ENCODE measurements at regions not wholly inside any gene's neighbourhood (a gene's known extent, or its start where the extent isn't known, plus 50 kb on each side); places are given as distances from the start of the nearest gene placed in this dataset.
A peak's percentile ranks its signal among the peaks of the same experiment; 100 is the strongest.
"Not testable (repeated sequence)": the region's sequence is repeated elsewhere in the genome, so short reads cannot be mapped to it uniquely, and the experiment has no call there.

- no peak overlapping the region for H3K27ac ChIP-seq (ENCODE audit: low read length)
- no peaks in the 10 kb centered on the region for H3K9me3 ChIP-seq (ENCODE audit: control insufficient read depth, low read depth, low read length)
- no peaks in the 10 kb centered on the region for H3K36me3 ChIP-seq (ENCODE audit: control insufficient read depth, insufficient read depth, low read length)
- DNase-seq = no peak
- no peaks in the 10 kb centered on the region for H3K27me3 ChIP-seq (ENCODE audit: control insufficient read depth, insufficient read depth, low read length)
- no peaks in the 10 kb centered on the region for H3K4me1 ChIP-seq (ENCODE audit: control insufficient read depth, insufficient read depth, low read length)
- WGBS (ENCODE audit: insufficient coverage, low lambda C conversion rate) = no CpG with 5 or more reads among the region's 2 CpGs
- no peak overlapping the region for H3K4me3 ChIP-seq (ENCODE audit: low read length)
These were observed 181.1 kb downstream of the SDHAF3 start for GRCh38 chr7:97298561-97298960.

DNA sequence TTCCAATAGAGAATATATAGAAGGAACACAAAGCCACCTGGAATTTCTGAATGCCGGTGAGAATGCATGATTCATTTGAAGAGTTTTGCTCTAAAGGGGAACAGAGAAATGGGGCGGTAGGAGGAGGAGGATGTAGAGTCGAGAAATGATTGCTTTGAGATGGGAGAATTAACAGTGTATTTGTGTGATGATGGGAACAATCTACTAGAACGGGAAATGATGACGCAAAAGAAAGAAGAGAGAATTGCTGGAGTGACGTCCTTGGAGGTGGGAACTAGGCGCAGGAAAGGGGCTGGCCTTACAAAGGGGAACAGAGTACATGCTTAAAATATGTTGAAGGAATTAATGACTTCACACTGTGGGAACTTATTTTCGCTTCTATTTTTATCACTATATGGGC is 188.1 kb downstream of the SDHAF3 start:
- H3K4me3 ChIP-seq (ENCODE audit: low read length) = no peak overlapping the region
- no peaks in the 10 kb centered on the region for H3K4me1 ChIP-seq (ENCODE audit: control insufficient read depth, insufficient read depth, low read length)
- H3K27me3 ChIP-seq (ENCODE audit: control insufficient read depth, insufficient read depth, low read length) = no peaks in the 10 kb centered on the region
- WGBS (ENCODE audit: insufficient coverage, low lambda C conversion rate) = 91% methylated on average over 6 of the region's 8 CpGs
- no peak overlapping the region for H3K27ac ChIP-seq (ENCODE audit: low read length)
- no peak for DNase-seq
- H3K36me3 ChIP-seq (ENCODE audit: control insufficient read depth, insufficient read depth, low read length) = no peaks in the 10 kb centered on the region
- no peaks in the 10 kb centered on the region for H3K9me3 ChIP-seq (ENCODE audit: control insufficient read depth, low read depth, low read length)

DNA sequence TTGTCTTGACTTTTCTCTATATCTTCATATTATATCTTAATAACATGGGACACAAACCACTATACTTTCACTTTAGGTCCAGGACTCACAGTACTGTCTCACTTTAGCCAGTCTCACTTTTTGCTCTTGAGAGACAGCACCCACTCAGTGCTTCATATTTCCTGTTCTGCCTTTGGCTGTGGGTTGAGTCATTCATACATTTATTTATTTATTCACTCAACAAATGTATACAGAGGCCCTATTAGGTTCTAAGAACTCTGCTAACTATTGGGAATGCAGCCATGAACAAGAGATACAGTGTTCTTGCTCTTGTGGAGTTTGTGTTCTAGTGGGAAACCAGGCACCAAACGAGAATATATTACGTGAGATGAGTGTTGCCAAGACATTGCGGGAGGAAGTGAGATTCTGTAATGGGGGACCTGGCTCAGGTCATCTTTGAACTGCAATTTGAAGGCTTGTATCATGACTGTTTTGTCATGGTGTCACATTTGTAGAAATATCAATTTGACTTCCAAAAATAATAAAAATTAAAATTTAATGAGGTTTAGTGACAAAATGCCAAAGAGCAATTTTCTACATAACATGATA is 190.1 kb downstream of the SDHAF3 start:
- no peaks in the 10 kb centered on the region for H3K36me3 ChIP-seq (ENCODE audit: control insufficient read depth, insufficient read depth, low read length)
- no peak overlapping the region for H3K4me3 ChIP-seq (ENCODE audit: low read length)
- no peaks in the 10 kb centered on the region for H3K27me3 ChIP-seq (ENCODE audit: control insufficient read depth, insufficient read depth, low read length)
- no peak for DNase-seq
- no peak overlapping the region for H3K27ac ChIP-seq (ENCODE audit: low read length)
- WGBS (ENCODE audit: insufficient coverage, low lambda C conversion rate) = 100% methylated on average over 1 of the region's 3 CpGs
- H3K9me3 ChIP-seq (ENCODE audit: control insufficient read depth, low read depth, low read length) = no peaks in the 10 kb centered on the region
- no peaks in the 10 kb centered on the region for H3K4me1 ChIP-seq (ENCODE audit: control insufficient read depth, insufficient read depth, low read length)

GRCh38 chr7:97313900-97314299 is 196.4 kb downstream of the SDHAF3 start:
- Histone ChIP-seq H3K4me1 (ENCODE audit: control insufficient read depth, insufficient read depth, low read length) (no peaks in the 10 kb centered on the region), H3K4me3 (ENCODE audit: low read length) (no peak overlapping the region), H3K27ac (ENCODE audit: low read length) (no peak overlapping the region), H3K36me3 (ENCODE audit: control insufficient read depth, insufficient read depth, low read length) (no peaks in the 10 kb centered on the region), H3K9me3 (ENCODE audit: control insufficient read depth, low read depth, low read length) (no peaks in the 10 kb centered on the region), H3K27me3 (ENCODE audit: control insufficient read depth, insufficient read depth, low read length) (no peaks in the 10 kb centered on the region)
- DNase-seq = no peak
- 38% methylated on average over 1 of the region's 4 CpGs for WGBS (ENCODE audit: insufficient coverage, low lambda C conversion rate)

DNA sequence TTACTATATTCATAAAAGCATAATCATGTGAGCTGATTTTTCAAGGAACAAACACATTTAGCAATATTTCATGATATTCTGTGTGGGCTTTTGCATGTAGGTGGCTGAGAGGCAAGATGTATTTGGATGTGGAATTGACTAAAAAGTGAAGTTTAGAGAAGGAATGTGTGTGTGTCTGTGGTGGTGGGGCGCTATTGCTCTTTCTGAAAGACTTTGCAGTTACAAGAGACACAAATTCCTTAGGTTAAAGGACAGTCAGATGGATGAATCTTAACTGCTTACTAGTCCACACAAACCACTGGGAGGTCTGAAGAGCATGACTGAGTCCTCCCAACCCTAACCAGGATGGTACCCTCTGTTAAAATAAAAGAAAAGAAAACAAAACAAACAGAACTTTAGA is 200.1 kb downstream of the SDHAF3 start:
- Histone ChIP-seq H3K4me3 (ENCODE audit: low read length) (no peak overlapping the region), H3K9me3 (ENCODE audit: control insufficient read depth, low read depth, low read length) (no peaks in the 10 kb centered on the region), H3K36me3 (ENCODE audit: control insufficient read depth, insufficient read depth, low read length) (no peaks in the 10 kb centered on the region), H3K4me1 (ENCODE audit: control insufficient read depth, insufficient read depth, low read length) (no peaks in the 10 kb centered on the region), H3K27me3 (ENCODE audit: control insufficient read depth, insufficient read depth, low read length) (no peaks in the 10 kb centered on the region), H3K27ac (ENCODE audit: low read length) (no peak overlapping the region)
- 60% methylated on average over 1 of the region's 1 CpG for WGBS (ENCODE audit: insufficient coverage, low lambda C conversion rate)
- no peak for DNase-seq

GRCh38 chr7:97329871-97330270 is 212.4 kb downstream of the SDHAF3 start:
- not testable (repeated sequence) for H3K9me3 ChIP-seq (ENCODE audit: control insufficient read depth, low read depth, low read length); H3K4me1 ChIP-seq (ENCODE audit: control insufficient read depth, insufficient read depth, low read length); H3K36me3 ChIP-seq (ENCODE audit: control insufficient read depth, insufficient read depth, low read length); H3K4me3 ChIP-seq (ENCODE audit: low read length); DNase-seq; H3K27me3 ChIP-seq (ENCODE audit: control insufficient read depth, insufficient read depth, low read length); H3K27ac ChIP-seq (ENCODE audit: low read length)
- WGBS (ENCODE audit: insufficient coverage, low lambda C conversion rate) = no CpG with 5 or more reads among the region's 9 CpGs

DNA sequence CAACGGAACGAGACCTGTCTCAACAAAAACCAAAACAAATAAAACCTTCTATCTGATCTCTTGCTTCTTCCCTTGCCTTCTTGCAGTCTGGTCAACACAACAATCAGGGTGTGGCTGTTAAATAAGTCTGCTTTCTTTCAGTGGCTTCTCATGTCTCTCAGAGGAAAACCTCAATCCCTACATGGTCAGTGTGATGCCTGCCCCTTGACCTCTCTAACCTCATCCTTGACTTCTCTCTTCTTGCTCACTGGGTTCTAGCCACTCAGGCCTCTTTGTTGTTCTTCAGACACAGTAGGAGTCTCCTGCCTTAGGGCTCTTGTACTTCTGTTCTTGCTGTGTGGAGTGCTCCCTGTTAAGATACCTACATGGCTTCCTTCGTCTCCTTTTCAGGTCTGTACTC is 220.4 kb downstream of the SDHAF3 start:
- no peak for DNase-seq
- WGBS (ENCODE audit: insufficient coverage, low lambda C conversion rate) = no CpG with 5 or more reads among the region's 3 CpGs
- no peaks in the 10 kb centered on the region for H3K9me3 ChIP-seq (ENCODE audit: control insufficient read depth, low read depth, low read length)

GRCh38 chr7:97342512-97342911 is 225.0 kb downstream of the SDHAF3 start:
- Histone ChIP-seq H3K27ac (ENCODE audit: low read length) (no peak overlapping the region), H3K4me1 (ENCODE audit: control insufficient read depth, insufficient read depth, low read length) (no peaks in the 10 kb centered on the region), H3K36me3 (ENCODE audit: control insufficient read depth, insufficient read depth, low read length) (no peaks in the 10 kb centered on the region), H3K4me3 (ENCODE audit: low read length) (no peak overlapping the region), H3K27me3 (ENCODE audit: control insufficient read depth, insufficient read depth, low read length) (peaks cover 4% of the 10 kb centered on the region), H3K9me3 (ENCODE audit: control insufficient read depth, low read depth, low read length) (no peaks in the 10 kb centered on the region)
- WGBS (ENCODE audit: insufficient coverage, low lambda C conversion rate) = 5% methylated on average over 3 of the region's 3 CpGs
- DNase-seq = peak; percentile 11 to 30

More for the DNA sequence above, 220.4 kb downstream of the SDHAF3 start:
- Histone ChIP-seq H3K27ac (ENCODE audit: low read length) (no peak overlapping the region), H3K27me3 (ENCODE audit: control insufficient read depth, insufficient read depth, low read length) (peaks cover 4% of the 10 kb centered on the region), H3K4me1 (ENCODE audit: control insufficient read depth, insufficient read depth, low read length) (no peaks in the 10 kb centered on the region), H3K4me3 (ENCODE audit: low read length) (no peak overlapping the region), H3K36me3 (ENCODE audit: control insufficient read depth, insufficient read depth, low read length) (no peaks in the 10 kb centered on the region)

- WGBS (ENCODE audit: insufficient coverage, low lambda C conversion rate) = no CpG with 5 or more reads among the region's 2 CpGs
- no peaks in the 10 kb centered on the region for H3K9me3 ChIP-seq (ENCODE audit: control insufficient read depth, low read depth, low read length)
- H3K27me3 ChIP-seq (ENCODE audit: control insufficient read depth, insufficient read depth, low read length) = no peaks in the 10 kb centered on the region
- no peaks in the 10 kb centered on the region for H3K4me1 ChIP-seq (ENCODE audit: control insufficient read depth, insufficient read depth, low read length)
- no peak overlapping the region for H3K27ac ChIP-seq (ENCODE audit: low read length)
- no peaks in the 10 kb centered on the region for H3K36me3 ChIP-seq (ENCODE audit: control insufficient read depth, insufficient read depth, low read length)
- H3K4me3 ChIP-seq (ENCODE audit: low read length) = no peak overlapping the region
- no peak for DNase-seq
These were observed 228.9 kb downstream of the SDHAF3 start for GRCh38 chr7:97346349-97346748.

GRCh38 chr7:97351488-97351887 is 234.0 kb downstream of the SDHAF3 start:
- H3K36me3 ChIP-seq (ENCODE audit: control insufficient read depth, insufficient read depth, low read length) = no peaks in the 10 kb centered on the region
- WGBS (ENCODE audit: insufficient coverage, low lambda C conversion rate) = no CpG with 5 or more reads among the region's 1 CpG
- H3K27ac ChIP-seq (ENCODE audit: low read length) = no peak overlapping the region
- no peaks in the 10 kb centered on the region for H3K9me3 ChIP-seq (ENCODE audit: control insufficient read depth, low read depth, low read length)
- no peaks in the 10 kb centered on the region for H3K4me1 ChIP-seq (ENCODE audit: control insufficient read depth, insufficient read depth, low read length)
- H3K27me3 ChIP-seq (ENCODE audit: control insufficient read depth, insufficient read depth, low read length) = no peaks in the 10 kb centered on the region
- DNase-seq = no peak
- H3K4me3 ChIP-seq (ENCODE audit: low read length) = no peak overlapping the region

- Histone ChIP-seq H3K36me3 (ENCODE audit: control insufficient read depth, insufficient read depth, low read length) (no peaks in the 10 kb centered on the region), H3K4me3 (ENCODE audit: low read length) (no peak overlapping the region), H3K27me3 (ENCODE audit: control insufficient read depth, insufficient read depth, low read length) (no peaks in the 10 kb centered on the region), H3K27ac (ENCODE audit: low read length) (no peak overlapping the region), H3K4me1 (ENCODE audit: control insufficient read depth, insufficient read depth, low read length) (no peaks in the 10 kb centered on the region), H3K9me3 (ENCODE audit: control insufficient read depth, low read depth, low read length) (no peaks in the 10 kb centered on the region)
- DNase-seq = no peak
These were observed 240.0 kb downstream of the SDHAF3 start for GRCh38 chr7:97357459-97357858.
